HG03280 (cell line): ENCODE measurements at regions not wholly inside any gene's neighbourhood (a gene's known extent, or its start where the extent isn't known, plus 50 kb on each side); places are given as distances from the start of the nearest gene placed in this dataset.

Experiments
- ATAC-seq: cut with Tn5 transposase; IDR thresholded peaks from one replicate; pipeline ENCODE4 v1.9.1; 2021; ENCODE audit warnings: mild to moderate bottlenecking, moderate library complexity; ENCODE audit not compliant: unreplicated experiment

GRCh38 chr9:81841333-81841732, 86.9 kb upstream of the SPATA31D4 start:
- no peak for ATAC-seq

GRCh38 chr9:81844131-81844567, 84.1 kb upstream of the SPATA31D4 start:
- no peak for ATAC-seq

GRCh38 chr9:81847181-81847915, 80.9 kb upstream of the SPATA31D4 start:
- ATAC-seq = no peak

GRCh38 chr9:81848472-81848871, 79.8 kb upstream of the SPATA31D4 start:
- ATAC-seq = no peak

- no peak for ATAC-seq
These were observed 78.5 kb upstream of the SPATA31D4 start for GRCh38 chr9:81849631-81850259.

GRCh38 chr9:81850724-81851123, 77.5 kb upstream of the SPATA31D4 start:
- ATAC-seq = no peak

- no peak for ATAC-seq
These were observed 76.9 kb upstream of the SPATA31D4 start for GRCh38 chr9:81851340-81851739.

- no peak for ATAC-seq
These were observed 75.4 kb upstream of the SPATA31D4 start for GRCh38 chr9:81852820-81853219.

- ATAC-seq = no peak
These were observed 72.7 kb upstream of the SPATA31D4 start for GRCh38 chr9:81855538-81855937.

GRCh38 chr9:81858657-81859430, 69.4 kb upstream of the SPATA31D4 start:
- ATAC-seq = no peak

- no peak for ATAC-seq
These were observed 67.6 kb upstream of the SPATA31D4 start for GRCh38 chr9:81860581-81860980.

GRCh38 chr9:81861644-81862043, 66.6 kb upstream of the SPATA31D4 start:
- ATAC-seq = no peak

- no peak for ATAC-seq
These were observed 60.1 kb upstream of the SPATA31D4 start for GRCh38 chr9:81868145-81868544.

- no peak for ATAC-seq
These were observed 56.5 kb upstream of the SPATA31D4 start for GRCh38 chr9:81871695-81872094.

- ATAC-seq = no peak
These were observed 54.0 kb upstream of the SPATA31D4 start for GRCh38 chr9:81874250-81874649.

- no peak for ATAC-seq
These were observed 53.3 kb upstream of the SPATA31D4 start for GRCh38 chr9:81874931-81875330.

- ATAC-seq = no peak
These were observed 51.2 kb upstream of the SPATA31D4 start for GRCh38 chr9:81877047-81877446.
